ENCODE measurements at regions not wholly inside any gene's neighbourhood (a gene's known extent, or its start where the extent isn't known, plus 50 kb on each side); places are given as distances from the start of the nearest gene placed in this dataset.

DNA sequence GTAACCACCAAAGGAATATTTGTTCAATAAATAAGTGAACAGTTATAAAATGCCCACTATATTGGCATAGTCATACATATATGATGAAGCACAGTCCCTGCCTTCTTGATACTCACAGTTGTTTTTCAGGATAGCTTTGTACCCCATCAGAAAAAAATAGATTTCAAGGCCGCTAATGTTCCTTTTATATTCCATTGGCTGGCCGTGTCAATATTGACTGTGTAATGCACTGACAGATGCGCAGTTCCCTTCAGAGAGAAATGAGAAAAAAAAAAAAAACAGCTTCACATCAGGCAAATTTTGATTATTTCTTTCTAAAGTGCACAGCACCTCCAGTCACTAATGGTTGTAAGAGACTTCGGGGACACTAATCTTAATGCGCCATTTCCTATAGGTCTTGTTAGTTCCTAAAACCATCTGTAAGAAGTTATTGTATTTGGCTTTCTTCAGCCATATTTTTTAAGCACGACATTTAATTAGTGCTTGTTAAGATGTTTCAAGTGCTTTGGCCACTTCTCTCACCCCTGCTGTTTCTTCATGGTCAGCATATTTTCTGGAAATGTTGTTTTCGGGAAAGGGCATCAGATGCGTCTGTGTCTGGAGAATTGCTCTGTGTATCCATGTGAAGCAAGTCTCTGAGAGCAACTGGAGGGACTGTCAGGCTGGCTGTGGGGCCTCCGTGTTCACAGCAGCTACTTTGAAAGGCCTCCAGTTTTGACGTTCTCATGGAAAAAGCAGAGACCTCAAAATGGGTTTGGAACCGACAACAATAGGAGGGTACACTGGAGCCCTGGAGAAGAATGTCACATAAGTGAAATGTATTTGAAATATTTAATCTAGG, 378.3 kb downstream of the MTX2 start:
- no peak for DNase-seq (ENCODE audit: low read depth)

DNA sequence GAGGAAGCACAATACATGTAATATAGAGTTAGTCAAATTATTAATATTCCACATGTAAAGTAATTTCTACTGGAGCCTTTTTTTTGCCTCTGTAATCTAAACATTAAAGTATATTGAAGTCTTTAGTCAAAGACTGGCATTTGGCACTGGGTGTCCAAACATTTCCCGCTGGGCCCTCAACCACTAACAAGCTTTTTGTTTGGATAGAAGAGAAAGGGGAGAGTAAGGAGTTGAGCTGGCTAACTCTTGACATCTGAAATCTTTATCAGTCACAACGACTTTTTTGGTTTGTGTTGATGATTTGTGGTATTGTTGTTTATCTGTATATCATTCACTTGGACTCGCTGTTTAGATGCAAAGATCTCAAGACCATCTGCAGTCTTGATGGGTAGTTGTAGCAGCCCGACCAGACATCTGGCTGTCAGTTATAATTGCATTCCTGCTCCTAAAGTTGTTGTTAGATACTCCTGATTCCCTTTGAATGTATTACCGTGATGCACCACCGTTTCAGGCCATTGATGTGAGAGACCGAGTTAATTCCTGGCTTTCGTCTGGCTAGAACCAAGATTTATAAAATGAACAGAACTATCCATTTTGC, 379.6 kb downstream of the MTX2 start:
- no peak for DNase-seq (ENCODE audit: low read depth)

DNA sequence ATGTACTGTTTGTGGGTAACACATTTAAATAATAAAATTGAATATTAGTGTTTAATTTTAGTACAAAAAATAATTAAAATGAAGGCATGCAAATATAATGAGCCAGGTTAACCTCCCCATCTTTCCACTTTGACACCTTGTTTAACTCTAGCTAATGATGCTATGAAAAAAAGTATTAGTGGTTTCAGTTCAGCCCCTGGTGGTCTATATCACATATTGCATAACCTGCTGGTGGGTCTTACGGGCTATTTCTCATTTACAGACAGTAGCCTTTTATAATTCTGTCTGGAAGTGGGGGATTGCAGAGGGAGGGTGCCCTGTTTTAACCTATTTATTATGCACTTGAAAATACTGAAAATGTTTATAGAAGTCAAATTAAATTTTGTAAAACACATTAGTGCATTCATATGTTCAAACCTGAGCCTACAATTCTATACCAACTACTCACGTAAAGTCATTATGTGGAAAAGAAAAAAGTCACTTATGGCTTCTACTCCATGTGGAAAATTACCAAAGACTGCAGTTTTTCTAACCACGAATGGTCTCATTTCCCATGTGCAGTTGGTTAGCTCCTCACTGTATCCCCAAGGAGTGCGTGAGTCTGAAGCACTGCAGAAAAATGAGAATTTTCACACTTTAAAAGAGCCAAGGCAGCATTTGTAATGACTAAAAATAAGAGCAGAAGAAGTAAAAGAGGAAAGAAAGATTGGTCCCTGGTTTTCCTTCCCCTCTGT, 381.0 kb downstream of the MTX2 start:
- DNase-seq (ENCODE audit: low read depth): no peak

DNA sequence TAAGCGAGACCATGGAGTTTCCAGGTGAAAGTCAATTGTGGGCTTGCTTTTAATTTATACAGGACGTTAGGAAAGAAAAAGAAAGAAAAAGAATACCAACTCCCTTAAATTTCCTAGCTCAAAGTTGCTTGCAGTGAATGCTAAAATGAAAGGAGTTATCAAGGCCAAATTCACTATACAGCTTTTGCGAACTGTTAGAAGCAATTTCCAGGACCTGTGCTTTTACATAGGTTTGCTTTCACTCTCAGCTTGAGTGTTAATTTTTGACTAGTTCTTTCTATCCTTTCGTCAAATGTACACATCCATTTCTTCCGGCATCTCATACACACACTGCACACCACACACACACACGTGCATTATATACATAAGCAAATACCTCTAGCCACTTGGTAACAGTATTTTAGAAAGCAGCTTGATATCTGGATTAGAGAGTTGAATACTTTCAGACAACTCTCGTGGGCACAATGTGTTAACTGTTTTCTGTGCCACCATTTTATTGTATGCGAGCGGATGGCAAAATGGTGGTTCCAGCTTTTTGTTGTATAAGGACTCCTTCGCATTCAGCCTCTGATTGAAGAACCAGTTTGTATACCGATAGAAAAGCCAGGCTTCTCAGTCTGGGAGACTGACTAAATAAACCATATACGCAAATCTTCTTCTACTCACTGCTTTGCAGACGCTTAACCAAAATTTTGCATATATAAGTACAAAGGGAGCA, 381.8 kb downstream of the MTX2 start:
- no peak for DNase-seq (ENCODE audit: low read depth)

DNA sequence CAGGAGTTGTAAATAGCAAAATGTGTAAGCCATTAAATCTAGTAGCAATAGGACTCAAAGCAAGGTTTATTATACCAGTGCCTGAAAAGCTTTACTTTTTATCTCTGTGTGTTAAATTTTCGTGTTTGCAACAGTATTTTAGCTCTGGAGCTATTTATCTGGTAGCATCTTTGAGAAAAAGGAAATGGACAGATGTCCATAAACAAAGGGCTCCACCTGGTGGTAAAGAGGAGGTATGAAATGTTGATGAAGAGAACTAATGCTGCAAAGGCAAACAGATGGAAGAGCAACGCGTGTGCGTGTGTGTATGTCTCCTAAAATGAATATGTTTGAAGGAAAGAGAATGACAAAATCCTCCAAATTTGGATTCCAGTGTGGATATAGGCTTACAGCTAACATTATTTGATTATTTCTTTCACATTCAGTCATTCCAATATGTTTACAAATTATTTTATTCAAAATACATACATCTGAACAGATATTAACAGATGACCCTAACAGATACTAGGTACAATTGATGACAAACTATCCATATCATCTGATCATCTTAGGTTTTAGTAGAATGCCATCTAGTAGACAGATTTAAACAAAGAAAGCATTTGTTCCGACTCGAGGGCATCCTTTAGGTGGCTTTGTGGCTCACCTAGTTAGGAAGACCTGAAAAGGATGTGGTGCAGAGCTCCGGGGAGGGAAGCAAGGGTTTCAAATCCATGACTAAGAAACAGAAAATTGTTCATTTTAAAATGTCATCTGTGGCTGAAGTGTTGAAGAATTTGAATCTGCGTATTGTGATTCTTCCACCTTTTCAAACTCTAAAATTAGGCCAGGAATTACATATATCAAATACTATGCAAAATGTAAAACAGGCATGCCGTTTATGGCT, 383.3 kb downstream of the MTX2 start:
- no peak for DNase-seq (ENCODE audit: low read depth)

DNA sequence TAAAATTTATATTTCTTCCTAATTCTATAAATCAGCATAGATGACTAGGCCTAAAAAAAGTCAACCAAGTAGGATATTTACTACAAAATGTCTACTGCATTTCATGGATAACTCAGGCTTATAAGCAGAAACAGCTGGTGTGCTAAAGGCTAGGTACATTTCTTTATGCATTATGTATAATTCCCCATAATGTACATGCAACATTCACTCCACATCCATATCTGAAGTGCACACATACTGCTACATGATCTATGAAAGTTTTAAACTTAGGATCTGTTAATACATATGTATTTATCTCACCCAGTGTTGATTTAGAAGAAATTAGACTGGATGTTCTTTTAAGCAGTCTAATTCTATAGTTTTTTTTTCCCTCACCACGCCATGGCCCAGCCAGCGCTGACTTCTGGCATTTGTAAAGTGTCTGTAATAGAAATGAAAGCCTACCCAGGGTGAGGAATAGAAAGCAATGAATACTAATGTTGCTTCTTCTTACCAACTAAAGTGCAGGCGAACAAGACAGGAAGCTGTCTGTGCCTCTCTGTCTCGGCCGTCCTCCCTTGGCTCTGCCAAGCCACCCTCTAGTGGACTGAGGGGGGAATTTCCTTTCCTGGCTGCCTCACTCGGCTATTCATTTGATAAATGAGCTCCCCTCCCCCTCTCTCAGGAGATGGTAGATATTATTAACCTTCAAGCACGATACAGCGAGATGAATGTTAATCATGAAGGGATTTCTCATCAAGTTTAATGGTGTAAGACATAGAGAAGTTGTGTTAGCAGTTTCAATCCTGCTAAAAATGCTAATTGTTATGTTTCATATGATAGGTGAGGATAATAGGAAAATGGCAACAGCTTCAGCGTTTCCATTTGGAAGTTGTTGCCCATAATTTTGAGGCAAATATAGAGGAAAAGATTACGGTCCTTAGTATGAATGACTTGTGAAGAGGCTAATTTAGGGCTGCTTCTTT, 384.5 kb downstream of the MTX2 start:
- no peak for DNase-seq (ENCODE audit: low read depth)

DNA sequence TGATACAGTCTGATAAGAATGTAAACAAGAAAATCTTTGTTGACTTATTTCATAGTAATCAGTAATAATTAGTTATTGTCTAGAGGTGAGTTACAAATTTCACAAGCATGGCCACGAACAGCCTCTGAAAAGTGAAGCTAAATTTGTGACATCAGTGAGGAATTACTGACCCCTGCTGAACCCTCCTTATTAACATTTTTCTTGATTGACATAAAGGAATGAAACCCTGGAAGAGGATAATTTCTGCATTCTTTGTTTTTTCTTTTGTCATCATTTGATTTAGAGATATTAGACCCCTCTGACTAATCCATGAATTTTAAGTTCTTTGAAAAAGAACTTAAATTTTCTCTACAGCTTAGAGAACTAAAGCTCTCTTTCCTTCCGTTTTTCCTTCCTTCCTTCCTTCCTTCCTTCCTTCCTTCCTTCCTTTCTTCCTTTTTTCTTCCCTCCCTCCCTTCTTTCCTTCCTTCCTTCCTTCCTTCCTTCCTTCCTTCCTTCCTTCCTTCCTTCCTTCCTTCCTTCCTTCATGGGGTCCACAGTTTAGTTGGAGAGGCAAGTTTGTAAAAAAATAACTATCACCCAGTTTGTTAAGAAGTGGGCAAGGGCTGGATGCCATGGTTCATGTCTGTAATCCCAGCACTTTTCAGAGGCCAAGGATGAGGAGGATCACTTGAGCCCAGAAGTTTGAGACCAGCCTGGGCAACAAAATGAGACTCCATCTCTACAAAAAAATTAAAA, 387.0 kb downstream of the MTX2 start:
- DNase-seq (ENCODE audit: low read depth): no peak

DNA sequence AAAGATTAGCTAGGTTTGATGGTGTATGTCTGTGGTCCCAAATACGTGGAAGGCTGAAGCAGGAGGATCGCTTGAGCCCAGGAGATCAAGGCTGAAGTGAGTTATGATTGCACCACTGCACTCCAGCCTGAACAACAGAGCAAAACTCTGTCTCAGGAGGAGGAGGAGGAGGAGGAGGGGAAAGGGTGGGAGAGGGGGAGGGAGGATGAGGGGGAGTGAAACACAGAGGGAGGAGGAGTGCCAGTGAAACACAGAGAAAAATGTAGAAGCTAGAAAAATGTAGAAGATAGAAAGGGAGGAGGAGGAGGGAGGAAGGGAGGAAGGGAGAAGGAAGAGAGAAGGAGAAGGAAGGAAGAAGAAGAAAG, 387.5 kb downstream of the MTX2 start:
- DNase-seq (ENCODE audit: low read depth): no peak

DNA sequence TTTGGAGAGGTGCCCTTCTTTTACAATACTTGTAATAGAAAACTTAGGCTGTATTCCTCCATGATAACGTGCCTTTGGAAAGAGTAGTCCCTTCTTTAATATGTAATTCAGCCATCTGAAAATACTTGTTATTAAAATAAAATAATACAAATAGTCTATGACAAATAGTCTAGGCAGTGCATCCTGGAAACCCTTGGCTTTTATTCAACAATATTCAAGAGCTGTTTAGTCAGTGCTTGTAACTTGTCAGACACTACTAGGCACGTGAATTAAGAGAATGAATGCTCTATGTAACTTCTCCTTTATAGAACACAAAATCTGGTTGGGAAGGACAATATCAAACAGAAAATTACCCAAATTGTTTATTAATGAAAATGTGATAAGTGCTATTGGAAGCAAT, 388.2 kb downstream of the MTX2 start:
- DNase-seq (ENCODE audit: low read depth): no peak

DNA sequence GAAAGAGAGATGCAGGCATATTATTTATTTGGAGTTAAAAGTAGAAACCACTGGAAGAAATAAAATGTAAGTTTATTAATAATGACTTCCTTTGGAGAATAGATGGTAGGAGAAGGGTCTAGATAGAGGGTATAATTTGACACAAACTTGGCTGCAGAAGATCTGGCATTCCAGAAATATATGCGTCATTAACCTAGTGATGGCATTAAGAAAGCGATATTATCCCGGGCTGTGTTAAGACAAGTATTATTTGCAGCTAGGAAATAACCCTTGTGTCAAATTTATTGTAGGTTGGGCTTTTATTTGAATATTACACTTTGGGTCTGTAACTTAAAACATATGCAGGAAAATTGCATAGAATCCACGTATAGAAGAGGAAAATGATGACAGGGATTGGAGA, 389.5 kb downstream of the MTX2 start:
- no peak for DNase-seq (ENCODE audit: low read depth)

DNA sequence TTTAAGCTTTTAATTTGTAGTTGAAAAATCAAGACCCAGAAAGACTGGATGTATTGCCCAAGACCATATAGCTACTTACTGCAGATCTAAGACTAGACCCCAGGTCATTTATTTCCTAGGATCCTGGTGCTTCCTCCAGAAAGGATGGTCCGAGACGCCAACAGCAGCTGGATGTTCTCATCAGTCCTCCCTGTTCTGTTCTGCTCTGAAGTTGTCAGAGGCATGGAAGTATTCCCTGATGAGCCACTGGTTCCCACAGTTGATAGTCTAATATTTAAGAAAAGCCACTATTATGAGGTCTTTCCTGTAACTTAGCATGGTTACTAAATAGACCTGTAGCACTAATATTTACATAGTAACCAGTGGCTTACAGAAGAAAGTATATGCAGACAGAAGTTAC, 393.5 kb downstream of the MTX2 start:
- DNase-seq (ENCODE audit: low read depth): no peak

DNA sequence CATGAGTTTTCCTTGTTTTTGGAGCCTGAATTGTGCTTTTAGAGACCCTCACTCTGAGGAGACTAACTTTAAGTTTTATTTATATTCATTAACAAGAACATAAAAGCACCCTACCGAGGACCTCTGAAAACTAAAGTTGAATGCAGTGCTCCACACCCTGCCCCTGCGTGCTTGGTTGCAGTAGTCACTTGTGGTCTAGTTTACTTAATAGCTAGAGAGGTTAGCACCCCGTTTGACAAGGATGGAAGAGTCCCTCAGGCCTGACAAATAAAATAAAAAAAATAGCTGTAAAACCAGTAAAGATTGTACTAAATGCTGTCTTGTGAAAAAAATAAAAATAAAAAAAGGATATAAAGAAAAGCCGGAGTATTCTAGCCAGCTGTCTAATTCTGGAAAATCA, 395.2 kb downstream of the MTX2 start:
- DNase-seq (ENCODE audit: low read depth): no peak

DNA sequence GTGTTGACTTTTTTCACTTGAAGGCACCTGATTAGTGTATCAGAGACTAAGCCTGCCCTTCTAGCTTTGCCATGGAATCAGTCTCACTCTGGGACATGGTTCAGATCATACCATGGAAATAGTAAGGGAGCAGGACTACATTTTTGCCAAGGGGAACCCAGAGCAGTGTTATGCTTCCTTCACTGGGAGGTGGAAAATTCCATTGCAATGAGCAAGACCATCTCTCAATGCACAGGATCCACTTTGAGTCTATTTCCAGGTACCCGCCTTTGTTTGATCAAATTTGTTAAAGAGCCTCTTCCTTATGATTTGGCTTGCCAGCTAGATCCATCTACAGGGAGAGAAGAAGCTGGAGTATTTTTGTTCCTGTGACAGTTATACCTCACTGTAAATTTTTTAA, 395.8 kb downstream of the MTX2 start:
- DNase-seq (ENCODE audit: low read depth): no peak

DNA sequence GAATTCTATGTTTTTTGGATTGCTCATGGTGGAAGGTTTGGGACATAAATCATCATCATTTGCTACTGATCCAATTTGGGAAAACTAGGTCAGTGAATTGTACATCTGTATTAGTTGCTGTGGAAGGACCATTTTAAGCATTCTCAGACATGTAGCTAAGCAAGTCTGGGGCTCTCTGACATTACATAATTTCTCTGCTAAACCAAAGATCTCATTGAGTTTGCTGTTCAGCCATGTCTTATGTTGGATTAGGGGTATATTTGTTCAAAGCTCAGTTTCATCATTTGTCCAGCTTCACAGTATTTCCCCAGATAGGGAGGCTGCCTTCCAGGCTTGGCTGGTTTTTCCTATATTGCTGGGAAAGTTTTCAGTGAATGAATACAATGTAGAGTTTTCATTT, 399.7 kb downstream of the MTX2 start:
- DNase-seq (ENCODE audit: low read depth): no peak

DNA sequence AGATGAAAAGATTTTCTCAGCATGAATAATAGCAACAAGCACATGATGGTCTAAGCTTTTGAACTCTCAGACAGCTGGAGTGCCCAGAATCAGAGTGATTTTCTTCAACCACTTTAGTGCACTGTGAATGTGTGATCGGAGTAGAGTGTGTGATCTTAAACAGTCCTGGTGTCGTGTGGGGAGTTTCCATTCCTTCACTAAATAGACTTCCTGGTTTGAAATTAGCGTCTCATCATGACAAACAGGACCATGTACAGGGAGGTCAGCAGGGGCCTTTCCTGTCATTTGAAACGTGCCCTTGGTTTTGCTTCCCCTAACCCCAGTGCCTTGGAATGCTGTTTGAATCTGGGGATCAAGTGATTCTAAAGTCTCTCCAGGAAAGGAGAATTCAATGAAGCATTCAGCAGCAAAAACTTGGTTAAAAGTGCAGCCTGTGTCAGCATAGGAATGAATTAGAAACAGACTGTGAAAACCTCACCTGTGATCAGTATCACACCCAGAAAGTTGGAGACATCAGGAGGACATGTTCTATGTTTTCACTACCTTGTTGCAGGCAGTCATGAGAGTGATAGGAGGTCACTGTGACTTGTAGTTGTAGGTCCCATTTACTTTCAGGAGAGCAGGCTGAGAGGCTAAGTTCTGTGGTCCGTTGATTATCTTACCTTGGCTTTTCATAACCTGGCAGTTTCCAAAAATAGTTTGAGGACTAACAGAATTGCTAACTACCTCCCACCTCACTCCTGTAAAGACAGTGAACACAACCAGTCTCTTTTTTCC, 400.3 kb downstream of the MTX2 start:
- DNase-seq (ENCODE audit: low read depth): no peak

DNA sequence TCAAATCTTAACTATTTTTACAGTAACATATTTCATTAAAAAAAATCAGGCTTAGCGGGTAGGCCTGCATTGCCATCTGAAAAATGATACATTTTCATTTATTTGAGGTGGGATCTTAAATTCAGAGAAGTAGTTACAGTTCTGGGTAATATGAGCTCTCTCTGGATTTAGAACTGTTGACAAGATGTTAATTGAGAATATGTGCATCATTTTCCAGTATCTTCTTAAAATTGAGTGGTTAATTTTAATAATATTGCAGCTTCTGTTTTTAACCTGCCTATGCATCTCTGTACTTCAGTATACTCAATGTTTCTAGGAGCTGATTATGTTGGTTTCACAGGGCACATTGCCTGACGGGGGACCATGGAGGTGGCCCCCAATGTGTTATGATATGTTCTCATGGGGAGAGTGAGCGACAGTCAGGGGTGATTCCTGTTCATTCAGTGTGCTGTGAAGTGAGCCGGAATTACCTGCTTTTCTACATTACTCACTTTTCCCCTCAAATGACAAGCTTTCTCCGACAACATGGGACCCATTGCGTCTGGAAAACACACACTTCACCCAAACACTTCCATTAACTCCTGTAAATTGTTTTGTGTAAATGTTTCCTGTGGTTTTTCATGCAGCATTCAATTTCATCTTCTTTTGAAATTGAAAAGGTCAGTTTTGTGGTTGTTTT, 406.2 kb downstream of the MTX2 start:
- no peak for DNase-seq (ENCODE audit: low read depth)

DNA sequence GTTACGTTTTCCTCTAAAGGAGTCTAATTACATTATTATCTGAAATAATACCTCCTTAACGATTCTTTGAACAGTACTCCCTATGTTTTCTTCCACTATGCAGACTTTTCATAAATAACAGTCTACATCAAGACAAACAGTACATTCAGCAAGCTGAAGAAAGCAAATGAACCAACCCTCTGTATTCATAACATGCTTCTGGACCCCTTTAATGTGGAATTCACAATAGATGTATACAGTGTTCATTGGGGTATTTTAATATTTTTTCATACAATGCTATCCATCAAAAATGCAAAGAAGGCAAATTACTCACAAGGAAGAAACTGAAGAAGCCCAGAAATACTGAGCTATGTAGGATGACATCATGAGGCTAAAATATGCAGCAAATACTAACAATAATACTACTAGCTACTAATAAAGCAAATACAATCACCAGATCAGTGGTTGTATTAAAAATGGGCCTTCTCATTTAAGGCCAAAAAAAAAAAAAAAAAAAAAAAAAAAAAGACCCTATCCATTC, 408.6 kb downstream of the MTX2 start:
- DNase-seq (ENCODE audit: low read depth): no peak

DNA sequence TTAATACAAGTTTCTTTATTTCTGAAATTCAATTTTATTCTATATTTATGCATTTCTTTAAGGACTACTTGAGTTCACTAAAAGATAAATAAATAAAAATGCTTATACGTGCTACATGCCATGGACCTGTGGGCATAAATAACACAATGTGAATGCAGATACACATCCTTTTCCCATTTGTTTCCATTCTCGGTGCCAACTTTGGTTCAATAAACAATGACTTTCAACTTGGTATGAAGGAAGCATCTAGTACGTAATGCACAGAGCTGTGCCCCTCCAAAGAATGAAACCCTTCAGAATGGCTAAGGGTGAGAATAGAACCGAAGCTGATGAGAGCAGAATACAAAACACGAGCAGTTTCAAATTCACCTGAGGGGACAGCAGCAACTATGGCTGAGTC, 409.3 kb downstream of the MTX2 start:
- no peak for DNase-seq (ENCODE audit: low read depth)

Measured in stimulated activated CD8-positive, alpha-beta memory T cell treated with anti-CD3 and anti-CD28 coated beads, Interleukin-12 subunit alpha, Interleukin-12 subunit beta, amount 100 ng/mL, for 4 hours (primary cell).